ENCODE measurements at regions not wholly inside any gene's neighbourhood (a gene's known extent, or its start where the extent isn't known, plus 50 kb on each side); places are given as distances from the start of the nearest gene placed in this dataset.

DNA sequence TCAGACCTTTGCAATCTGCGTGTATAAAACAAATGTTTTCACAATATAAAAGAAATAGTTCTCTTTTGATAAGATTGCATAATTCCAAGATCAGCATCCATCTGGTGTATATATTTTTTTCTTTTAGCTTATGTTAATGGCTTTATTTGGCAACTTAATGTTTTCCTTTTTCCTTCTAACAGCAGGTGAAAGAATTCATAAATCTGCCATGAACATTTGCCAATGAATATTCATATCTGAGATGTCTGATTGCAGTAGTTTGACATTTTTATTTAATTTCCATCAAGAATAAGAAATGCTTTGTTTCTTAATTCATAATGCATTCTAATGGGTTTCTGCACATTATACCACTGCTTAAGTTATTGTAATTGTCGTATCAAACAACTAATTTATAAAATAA lies 184.4 kb upstream of the ROBO2 start:
- Mint-ChIP-seq H3K27ac (ENCODE audit: unreplicated experiment) (no peak overlapping the region), H3K27me3 (ENCODE audit: low read depth) (peaks cover 2% of the 10 kb centered on the region), H3K4me3 (ENCODE audit: unreplicated experiment) (no peak overlapping the region), H3K9me3 (ENCODE audit: low read depth) (no peaks in the 10 kb centered on the region), H3K4me1 (ENCODE audit: low read depth) (no peaks in the 10 kb centered on the region), H3K36me3 (ENCODE audit: low read depth) (no peaks in the 10 kb centered on the region)
- TF ChIP-seq, protein P1, sequence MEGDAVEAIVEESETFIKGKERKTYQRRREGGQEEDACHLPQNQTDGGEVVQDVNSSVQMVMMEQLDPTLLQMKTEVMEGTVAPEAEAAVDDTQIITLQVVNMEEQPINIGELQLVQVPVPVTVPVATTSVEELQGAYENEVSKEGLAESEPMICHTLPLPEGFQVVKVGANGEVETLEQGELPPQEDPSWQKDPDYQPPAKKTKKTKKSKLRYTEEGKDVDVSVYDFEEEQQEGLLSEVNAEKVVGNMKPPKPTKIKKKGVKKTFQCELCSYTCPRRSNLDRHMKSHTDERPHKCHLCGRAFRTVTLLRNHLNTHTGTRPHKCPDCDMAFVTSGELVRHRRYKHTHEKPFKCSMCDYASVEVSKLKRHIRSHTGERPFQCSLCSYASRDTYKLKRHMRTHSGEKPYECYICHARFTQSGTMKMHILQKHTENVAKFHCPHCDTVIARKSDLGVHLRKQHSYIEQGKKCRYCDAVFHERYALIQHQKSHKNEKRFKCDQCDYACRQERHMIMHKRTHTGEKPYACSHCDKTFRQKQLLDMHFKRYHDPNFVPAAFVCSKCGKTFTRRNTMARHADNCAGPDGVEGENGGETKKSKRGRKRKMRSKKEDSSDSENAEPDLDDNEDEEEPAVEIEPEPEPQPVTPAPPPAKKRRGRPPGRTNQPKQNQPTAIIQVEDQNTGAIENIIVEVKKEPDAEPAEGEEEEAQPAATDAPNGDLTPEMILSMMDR (IDR thresholded peaks at IDR 0.05), result no peak
- no peak for DNase-seq (ENCODE audit: low spot score)

DNA sequence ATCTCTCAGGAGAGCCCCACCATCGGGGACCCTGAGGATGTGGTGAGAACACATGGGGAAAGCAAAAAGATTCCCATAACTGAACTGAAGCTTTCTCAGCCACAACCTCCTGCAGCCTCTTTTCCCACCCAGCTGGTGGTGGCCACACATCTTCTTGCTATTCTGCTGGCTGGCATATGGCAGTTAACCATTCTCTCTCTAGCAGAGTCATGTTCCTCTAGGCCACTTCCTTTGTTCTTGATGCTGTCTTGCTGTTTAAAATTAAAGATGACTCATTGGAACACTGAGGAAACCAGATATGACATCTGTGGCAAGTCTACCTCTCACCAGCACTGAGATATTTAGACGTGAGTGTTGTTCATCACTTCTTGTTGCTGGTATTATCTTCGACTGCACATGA lies 180.3 kb upstream of the ROBO2 start:
- DNase-seq (ENCODE audit: low spot score), result no peak
- Mint-ChIP-seq H3K9me3 (ENCODE audit: low read depth) (no peaks in the 10 kb centered on the region), H3K27ac (ENCODE audit: unreplicated experiment) (no peak overlapping the region), H3K4me1 (ENCODE audit: low read depth) (no peaks in the 10 kb centered on the region), H3K4me3 (ENCODE audit: unreplicated experiment) (no peak overlapping the region), H3K36me3 (ENCODE audit: low read depth) (no peaks in the 10 kb centered on the region), H3K27me3 (ENCODE audit: low read depth) (peaks cover 10% of the 10 kb centered on the region)
- TF ChIP-seq, protein P1 (IDR thresholded peaks at IDR 0.05), result no peak

GRCh38 chr3:76864355-76864754 lies 175.5 kb upstream of the ROBO2 start:
- peaks cover 7% of the 10 kb centered on the region for H3K27me3 Mint-ChIP-seq (ENCODE audit: low read depth)
- H3K36me3 Mint-ChIP-seq (ENCODE audit: low read depth), result no peaks in the 10 kb centered on the region
- no peak for DNase-seq (ENCODE audit: low spot score)
- no peaks in the 10 kb centered on the region for H3K9me3 Mint-ChIP-seq (ENCODE audit: low read depth)
- no peak overlapping the region for H3K4me3 Mint-ChIP-seq (ENCODE audit: unreplicated experiment)
- TF ChIP-seq, protein P1 (IDR thresholded peaks at IDR 0.05), result no peak
- peaks cover 3% of the 10 kb centered on the region for H3K4me1 Mint-ChIP-seq (ENCODE audit: low read depth)
- H3K27ac Mint-ChIP-seq (ENCODE audit: unreplicated experiment), result no peak overlapping the region

DNA sequence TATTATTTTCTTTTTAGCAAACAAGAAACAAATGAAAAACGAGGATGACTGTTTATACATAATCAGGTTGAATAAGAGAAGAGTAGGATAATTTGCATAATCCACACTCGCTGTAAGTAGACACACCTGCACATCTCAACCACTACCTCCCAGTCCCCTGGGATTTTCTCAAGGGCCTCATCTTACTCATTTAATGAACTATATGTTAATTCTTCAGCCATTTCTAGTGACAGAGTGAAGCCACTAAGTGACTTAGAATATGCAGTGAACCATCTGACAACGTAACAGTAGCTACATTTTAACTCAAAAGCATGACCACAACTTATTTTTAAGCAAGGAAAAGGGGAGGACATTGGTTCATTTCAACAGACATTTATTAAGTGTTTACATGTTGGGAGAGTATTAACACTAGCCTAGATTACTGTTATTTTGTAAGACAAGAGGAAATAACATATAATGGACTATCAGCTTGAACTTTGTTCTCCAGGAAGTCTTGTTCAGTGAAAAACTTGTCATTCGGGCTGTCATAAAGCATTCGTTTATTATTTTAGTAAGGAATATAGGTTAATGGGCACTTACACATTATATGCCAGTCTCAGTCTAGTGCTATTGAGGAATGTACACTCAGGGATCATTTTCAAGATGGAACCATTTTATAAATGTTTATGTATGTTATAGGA lies 173.0 kb upstream of the ROBO2 start:
- H3K9me3 Mint-ChIP-seq (ENCODE audit: low read depth), result no peaks in the 10 kb centered on the region
- H3K36me3 Mint-ChIP-seq (ENCODE audit: low read depth), result no peaks in the 10 kb centered on the region
- TF ChIP-seq, protein P1 (IDR thresholded peaks at IDR 0.05), result no peak
- no peak for DNase-seq (ENCODE audit: low spot score)
- H3K4me1 Mint-ChIP-seq (ENCODE audit: low read depth), result peaks cover 6% of the 10 kb centered on the region
- H3K27me3 Mint-ChIP-seq (ENCODE audit: low read depth), result peaks cover 6% of the 10 kb centered on the region
- no peak overlapping the region for H3K4me3 Mint-ChIP-seq (ENCODE audit: unreplicated experiment)
- no peak overlapping the region for H3K27ac Mint-ChIP-seq (ENCODE audit: unreplicated experiment)

GRCh38 chr3:76869726-76870384 lies 170.0 kb upstream of the ROBO2 start:
- TF ChIP-seq, protein P1 (IDR thresholded peaks at IDR 0.05), result no peak
- Mint-ChIP-seq H3K27ac (ENCODE audit: unreplicated experiment) (no peak overlapping the region), H3K4me1 (ENCODE audit: low read depth) (peaks cover 17% of the 10 kb centered on the region), H3K9me3 (ENCODE audit: low read depth) (no peaks in the 10 kb centered on the region), H3K4me3 (ENCODE audit: unreplicated experiment) (no peak overlapping the region), H3K36me3 (ENCODE audit: low read depth) (no peaks in the 10 kb centered on the region), H3K27me3 (ENCODE audit: low read depth) (no peaks in the 10 kb centered on the region)
- DNase-seq (ENCODE audit: low spot score), result no peak

Measured in chondrocyte (in vitro differentiated cells).